OCI-LY7 (cell line): ENCODE measurements at regions not wholly inside any gene's neighbourhood (a gene's known extent, or its start where the extent isn't known, plus 50 kb on each side); places are given as distances from the start of the nearest gene placed in this dataset.

Source experiments
- BruUV-seq: library from RNA; stranded (reverse); fragments of 400-500 nt; replicated peaks from 2 replicates; lab custom pipeline; 2021; lab: Mats Ljungman, UMichigan
- CTCF ChIA-PET: fragments of 300-600 bp; sonication (Branson Sonifier 250); formaldehyde crosslinking; loops from one replicate; lab custom pipeline; 2022; ENCODE audit warnings: antibody characterized with exemption; ENCODE audit not compliant: unreplicated experiment; lab: Charles Lee
- POLR2A ChIA-PET: fragments of 300-600 bp; sonication (Branson Sonifier 250); formaldehyde crosslinking; loops from one replicate; lab custom pipeline; 2022; ENCODE audit warnings: antibody characterized with exemption; lab: Charles Lee
- DNase-seq: peaks from one replicate; pipeline ENCODE4 v3.0.0-alpha.2; 2015; ENCODE audit warnings: low spot score
- H2AFZ ChIP-seq: fragments of 200-600 bp; sonication (generic), shearing (Covaris generic); 2 replicates; pipeline ENCODE4 v1.6.1; 2014; ENCODE audit warnings: mild to moderate bottlenecking, antibody characterized with exemption, low read length, moderate library complexity
- H3K27ac ChIP-seq: fragments of 200-600 bp; sonication (generic); 2 replicates; pipeline ENCODE4 v1.5.1; 2014; ENCODE audit warnings: mixed run types, low read depth, mild to moderate bottlenecking, moderate library complexity, low read length, inconsistent platforms; ENCODE audit not compliant: poor library complexity, severe bottlenecking
- H3K36me3 ChIP-seq: fragments of 200-600 bp; sonication (generic); 2 replicates; pipeline ENCODE4 v1.6.1; 2014; ENCODE audit warnings: mild to moderate bottlenecking, antibody characterized with exemption, low read length, moderate library complexity, mixed read lengths; ENCODE audit not compliant: insufficient read depth
- H3K4me1 ChIP-seq: fragments of 200-600 bp; sonication (generic); 2 replicates; pipeline ENCODE4 v1.5.1; 2014; ENCODE audit warnings: mild to moderate bottlenecking, low read length; ENCODE audit not compliant: insufficient read depth, poor library complexity, severe bottlenecking
- H3K4me2 ChIP-seq: fragments of 200-600 bp; sonication (generic); 2 replicates; pipeline ENCODE4 v1.6.1; 2014; ENCODE audit warnings: mild to moderate bottlenecking, low read length
- H3K4me3 ChIP-seq: fragments of 200-600 bp; sonication (generic); 2 replicates; pipeline ENCODE4 v1.5.1; 2014; ENCODE audit warnings: mild to moderate bottlenecking, low read depth, low read length; ENCODE audit not compliant: poor library complexity, severe bottlenecking
- H3K79me2 ChIP-seq: fragments of 200-600 bp; sonication (generic); 2 replicates; pipeline ENCODE4 v1.6.1; 2016; ENCODE audit warnings: low read depth, mild to moderate bottlenecking, low read length, moderate library complexity, mixed read lengths; ENCODE audit not compliant: insufficient read depth
- H3K9me2 ChIP-seq: fragments of 200-600 bp; sonication (generic); 2 replicates; pipeline ENCODE4 v1.6.1; 2016; ENCODE audit warnings: mild to moderate bottlenecking, low read length, mixed read lengths; ENCODE audit not compliant: insufficient read depth
- H3K9me3 ChIP-seq: fragments of 200-600 bp; sonication (generic); 2 replicates; pipeline ENCODE4 v1.6.1; 2014; ENCODE audit warnings: mild to moderate bottlenecking, mixed run types, low read length, mixed read lengths
- H4K20me1 ChIP-seq: fragments of 200-600 bp; sonication (generic); 2 replicates; pipeline ENCODE4 v1.6.1; 2014; ENCODE audit warnings: mild to moderate bottlenecking, antibody characterized with exemption, low read length, moderate library complexity, mixed read lengths; ENCODE audit not compliant: insufficient read depth
- CTCF ChIP-seq: fragments of 200-600 bp; sonication (generic); conservative IDR thresholded peaks from 2 replicates; pipeline ENCODE4 v1.5.1; 2014; ENCODE audit warnings: mild to moderate bottlenecking, antibody characterized with exemption, low read length, moderate library complexity, mixed read lengths
- EZH2phosphoT487 ChIP-seq: fragments of 200-600 bp; sonication (generic); IDR thresholded peaks from 2 replicates; pipeline ENCODE4 v1.6.1; 2018; ENCODE audit warnings: low read depth, borderline replicate concordance, mild to moderate bottlenecking, mixed run types, antibody characterized with exemption, low read length, moderate library complexity, mixed read lengths
- intact Hi-C: fragments of 100-400 bp; cut with micrococcal nuclease; formaldehyde crosslinking; loops from one replicate; pipeline ENCODE4 v1.10.0; 2022; ENCODE audit not compliant: unreplicated experiment

- Histone ChIP-seq H3K79me2 (no peaks in the 10 kb centered on the region), H3K27ac (no peak overlapping the region), H2AFZ (no peak overlapping the region), H4K20me1 (no peaks in the 10 kb centered on the region), H3K9me3 (no peaks in the 10 kb centered on the region), H3K4me1 (no peaks in the 10 kb centered on the region), H3K36me3 (no peaks in the 10 kb centered on the region), H3K4me2 (no peak overlapping the region), H3K9me2 (no peaks in the 10 kb centered on the region), H3K4me3 (no peak overlapping the region)
- peak; percentile 9 for DNase-seq
- intact Hi-C loops: no loop called here
- TF ChIP-seq CTCF: no peak
- TF ChIP-seq EZH2phosphoT487: no peak
- CTCF ChIA-PET: no interaction called here
- POLR2A ChIA-PET: no interaction called here
- no TSS peak for BruUV-seq
Observed at GRCh38 chr6:125392682-125393081, 90.9 kb upstream of the HDDC2 start.

- no TSS peak for BruUV-seq
- ChIA-PET CTCF (no interaction called here), POLR2A (interaction anchor here (0.8 kb wide), 1 partner anchor 10 kb away, joined by 4 read pairs; no protein-coding TSS in a partner anchor)
- Histone ChIP-seq H3K4me1 (no peaks in the 10 kb centered on the region), H3K36me3 (no peaks in the 10 kb centered on the region), H4K20me1 (no peaks in the 10 kb centered on the region), H2AFZ (no peak overlapping the region), H3K9me2 (no peaks in the 10 kb centered on the region), H3K27ac (no peak overlapping the region), H3K4me2 (no peak overlapping the region), H3K9me3 (no peaks in the 10 kb centered on the region), H3K4me3 (no peak overlapping the region), H3K79me2 (no peaks in the 10 kb centered on the region)
- peak; percentile 4 for DNase-seq
- intact Hi-C loops: no loop called here
- TF ChIP-seq CTCF (no peak), EZH2phosphoT487 (no peak)
Observed at GRCh38 chr6:125393449-125393858, 91.7 kb upstream of the HDDC2 start.

GRCh38 chr6:125406741-125407140 lies 105.0 kb upstream of the HDDC2 start:
- no peaks in the 10 kb centered on the region for H3K9me2 ChIP-seq
- H3K79me2 ChIP-seq: no peaks in the 10 kb centered on the region
- no peaks in the 10 kb centered on the region for H3K36me3 ChIP-seq
- H3K9me3 ChIP-seq: no peaks in the 10 kb centered on the region
- H3K4me1 ChIP-seq: no peaks in the 10 kb centered on the region
- H4K20me1 ChIP-seq: no peaks in the 10 kb centered on the region
- ChIA-PET POLR2A (no interaction called here), CTCF (no interaction called here)
- intact Hi-C loops: no loop called here
- H3K4me3 ChIP-seq: no peak overlapping the region
- TF ChIP-seq EZH2phosphoT487: no peak
- TF ChIP-seq CTCF: no peak
- DNase-seq: no peak
- H3K4me2 ChIP-seq: no peak overlapping the region
- H2AFZ ChIP-seq: no peak overlapping the region
- BruUV-seq: no TSS peak
- H3K27ac ChIP-seq: no peak overlapping the region
